OCI-LY1 (cell line): ENCODE measurements at regions not wholly inside any gene's neighbourhood (a gene's known extent, or its start where the extent isn't known, plus 50 kb on each side); places are given as distances from the start of the nearest gene placed in this dataset.
"Not testable (repeated sequence)": the region's sequence is repeated elsewhere in the genome, so short reads cannot be mapped to it uniquely, and the experiment has no call there.

Source experiments
- H2AFZ ChIP-seq: fragments of 200-600 bp; sonication (generic), shearing (Covaris generic); 2 replicates; pipeline ENCODE4 v1.6.0; 2014; ENCODE audit warnings: antibody characterized with exemption, mild to moderate bottlenecking, low read length
- H3F3A ChIP-seq: fragments of 200-600 bp; sonication (generic), shearing (Covaris generic); 2 replicates; pipeline ENCODE4 v1.6.0; 2014; ENCODE audit warnings: mild to moderate bottlenecking, antibody characterized with exemption, low read length, moderate library complexity; ENCODE audit not compliant: insufficient read depth
- H3K27ac ChIP-seq: fragments of 200-600 bp; sonication (generic); 2 replicates; pipeline ENCODE4 v1.5.1; 2014; ENCODE audit warnings: low read length, mixed run types, mild to moderate bottlenecking, low read depth; ENCODE audit not compliant: poor library complexity, severe bottlenecking
- H3K27me3 ChIP-seq: fragments of 200-600 bp; sonication (generic); 2 replicates; pipeline ENCODE4 v1.6.0; 2014; ENCODE audit warnings: antibody characterized with exemption, mild to moderate bottlenecking, low read length, moderate library complexity; ENCODE audit not compliant: insufficient read depth
- H3K36me3 ChIP-seq: fragments of 200-600 bp; sonication (generic); 2 replicates; pipeline ENCODE4 v1.6.1; 2014; ENCODE audit warnings: mild to moderate bottlenecking, antibody characterized with exemption, low read length, moderate library complexity, mixed read lengths; ENCODE audit not compliant: insufficient read depth
- H3K4me1 ChIP-seq: fragments of 200-600 bp; sonication (generic); 2 replicates; pipeline ENCODE4 v1.5.1; 2014; ENCODE audit warnings: mild to moderate bottlenecking, low read length, moderate library complexity; ENCODE audit not compliant: insufficient read depth, severe bottlenecking
- H3K4me2 ChIP-seq: fragments of 200-600 bp; sonication (generic), shearing (Covaris generic); 2 replicates; pipeline ENCODE4 v1.6.1; 2014; ENCODE audit warnings: low read length
- H3K4me3 ChIP-seq: fragments of 200-600 bp; sonication (generic); 2 replicates; pipeline ENCODE4 v1.5.1; 2014; ENCODE audit warnings: low read length, low read depth, mild to moderate bottlenecking, mixed read lengths; ENCODE audit not compliant: poor library complexity, severe bottlenecking
- H3K79me2 ChIP-seq: fragments of 200-600 bp; shearing (Covaris generic); 2 replicates; pipeline ENCODE4 v1.6.1; 2016; ENCODE audit warnings: mixed run types, low read length, mixed read lengths; ENCODE audit not compliant: insufficient read depth
- H3K9ac ChIP-seq: fragments of 200-600 bp; sonication (generic), shearing (Covaris generic); 2 replicates; pipeline ENCODE4 v1.6.1; 2014; ENCODE audit warnings: mild to moderate bottlenecking, low read length, mixed read lengths
- H3K9me2 ChIP-seq: fragments of 200-600 bp; sonication (generic), shearing (Covaris generic); 2 replicates; pipeline ENCODE4 v1.6.1; 2014; ENCODE audit warnings: low read depth, mild to moderate bottlenecking, low read length, mixed read lengths
- H3K9me3 ChIP-seq: fragments of 200-600 bp; shearing (Covaris generic); 2 replicates; pipeline ENCODE4 v1.6.1; 2014; ENCODE audit warnings: low read length, mixed read lengths
- H4K20me1 ChIP-seq: fragments of 200-600 bp; sonication (generic), shearing (Covaris generic); 2 replicates; pipeline ENCODE4 v1.6.0; 2016; ENCODE audit warnings: mild to moderate bottlenecking, low read length; ENCODE audit not compliant: insufficient read depth
- EZH2 ChIP-seq: fragments of 200-600 bp; sonication (generic), shearing (Covaris generic); IDR thresholded peaks from 2 replicates; pipeline ENCODE4 v1.8.0; 2017; ENCODE audit warnings: borderline replicate concordance, mixed run types, mild to moderate bottlenecking, antibody characterized with exemption, low read length, moderate library complexity, mixed read lengths
- TF ChIP-seq, protein P1 (sequence below): fragments of 200-600 bp; sonication (generic), shearing (Covaris generic); IDR thresholded peaks from 2 replicates; pipeline ENCODE4 v1.5.1; 2017; ENCODE audit warnings: mild to moderate bottlenecking, antibody characterized with exemption, low read length, moderate library complexity, mixed read lengths

DNA sequence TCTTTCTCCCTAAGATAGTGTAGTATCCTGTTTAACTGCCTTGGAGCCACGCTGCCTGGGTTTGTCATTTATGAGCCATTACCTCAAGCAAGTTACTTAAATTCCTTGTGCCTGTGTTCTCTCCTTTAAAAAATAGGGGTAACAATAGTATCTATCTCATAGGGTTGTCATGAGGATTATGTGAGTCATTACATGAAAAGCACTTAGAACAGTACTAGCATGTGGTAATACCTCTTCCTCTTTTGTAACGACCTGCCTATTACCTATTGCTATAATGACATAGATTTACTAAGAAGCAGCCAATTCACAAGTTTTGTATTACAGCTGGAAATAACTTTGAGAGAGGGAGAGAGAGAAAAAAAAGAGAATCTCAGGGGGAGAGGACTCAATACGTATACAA, 834.7 kb downstream of the RAPGEF2 start:
- no peak overlapping the region for H3K4me2 ChIP-seq
- no peaks in the 10 kb centered on the region for H3K9me2 ChIP-seq
- no peak for TF ChIP-seq EZH2
- TF ChIP-seq, protein P1, sequence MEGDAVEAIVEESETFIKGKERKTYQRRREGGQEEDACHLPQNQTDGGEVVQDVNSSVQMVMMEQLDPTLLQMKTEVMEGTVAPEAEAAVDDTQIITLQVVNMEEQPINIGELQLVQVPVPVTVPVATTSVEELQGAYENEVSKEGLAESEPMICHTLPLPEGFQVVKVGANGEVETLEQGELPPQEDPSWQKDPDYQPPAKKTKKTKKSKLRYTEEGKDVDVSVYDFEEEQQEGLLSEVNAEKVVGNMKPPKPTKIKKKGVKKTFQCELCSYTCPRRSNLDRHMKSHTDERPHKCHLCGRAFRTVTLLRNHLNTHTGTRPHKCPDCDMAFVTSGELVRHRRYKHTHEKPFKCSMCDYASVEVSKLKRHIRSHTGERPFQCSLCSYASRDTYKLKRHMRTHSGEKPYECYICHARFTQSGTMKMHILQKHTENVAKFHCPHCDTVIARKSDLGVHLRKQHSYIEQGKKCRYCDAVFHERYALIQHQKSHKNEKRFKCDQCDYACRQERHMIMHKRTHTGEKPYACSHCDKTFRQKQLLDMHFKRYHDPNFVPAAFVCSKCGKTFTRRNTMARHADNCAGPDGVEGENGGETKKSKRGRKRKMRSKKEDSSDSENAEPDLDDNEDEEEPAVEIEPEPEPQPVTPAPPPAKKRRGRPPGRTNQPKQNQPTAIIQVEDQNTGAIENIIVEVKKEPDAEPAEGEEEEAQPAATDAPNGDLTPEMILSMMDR: no peak
- H3K4me3 ChIP-seq: no peak overlapping the region
- no peak overlapping the region for H3K27ac ChIP-seq
- no peaks in the 10 kb centered on the region for H3K9me3 ChIP-seq
- no peak overlapping the region for H2AFZ ChIP-seq
- H3K27me3 ChIP-seq: no peaks in the 10 kb centered on the region
- H3K36me3 ChIP-seq: no peaks in the 10 kb centered on the region
- no peaks in the 10 kb centered on the region for H3K79me2 ChIP-seq
- H4K20me1 ChIP-seq: no peaks in the 10 kb centered on the region
- H3F3A ChIP-seq: no peaks in the 10 kb centered on the region
- no peaks in the 10 kb centered on the region for H3K4me1 ChIP-seq
- no peak overlapping the region for H3K9ac ChIP-seq

DNA sequence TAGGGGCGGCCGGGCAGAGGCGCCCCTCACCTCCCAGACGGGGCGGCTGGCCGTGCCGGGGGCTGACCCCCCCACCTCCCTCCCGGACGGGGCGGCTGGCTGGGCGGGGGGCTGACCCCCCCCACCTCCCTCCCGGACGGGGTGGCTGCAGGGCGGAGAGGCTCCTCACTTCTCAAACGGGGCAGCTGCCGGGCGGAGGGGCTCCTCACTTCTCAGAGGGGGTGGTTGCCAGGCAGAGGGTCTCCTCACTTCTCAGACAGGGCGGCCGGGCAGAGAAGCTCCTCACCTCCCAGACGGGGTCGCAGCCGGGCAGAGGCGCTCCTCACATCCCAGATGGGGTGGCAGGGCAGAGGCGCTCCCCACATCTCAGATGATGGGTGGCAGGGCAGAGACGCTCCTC, 836.8 kb downstream of the RAPGEF2 start:
- not testable (repeated sequence) for H3K79me2 ChIP-seq, H4K20me1 ChIP-seq, H3K9ac ChIP-seq, H3K4me2 ChIP-seq, H3K36me3 ChIP-seq, H3K27me3 ChIP-seq, H3K9me3 ChIP-seq, H3K4me3 ChIP-seq, H3K27ac ChIP-seq, H3F3A ChIP-seq, H3K4me1 ChIP-seq, H3K9me2 ChIP-seq, H2AFZ ChIP-seq

DNA sequence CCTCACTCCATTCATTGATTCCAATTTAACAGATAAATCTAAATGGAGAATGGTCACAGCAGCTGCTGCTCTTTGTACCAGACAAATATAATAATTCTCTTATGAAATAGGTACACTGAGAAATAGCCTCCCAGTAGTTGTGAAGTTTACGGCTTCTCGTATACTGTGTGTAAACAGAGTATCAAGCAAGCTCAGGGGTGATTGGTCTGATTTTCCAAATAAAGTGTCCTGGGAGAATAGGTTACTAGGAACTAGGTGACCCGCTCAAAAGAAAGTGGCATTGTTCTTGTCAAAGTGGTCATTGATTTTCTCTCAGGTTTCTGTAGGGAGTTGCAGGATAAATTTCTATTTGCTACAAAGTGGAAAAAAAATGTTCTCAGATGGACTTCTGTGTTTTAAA, 838.2 kb downstream of the RAPGEF2 start:
- H3K27ac ChIP-seq: no peak overlapping the region
- H2AFZ ChIP-seq: no peak overlapping the region
- no peaks in the 10 kb centered on the region for H3K4me1 ChIP-seq
- no peaks in the 10 kb centered on the region for H3K9me3 ChIP-seq
- no peak overlapping the region for H3K4me3 ChIP-seq
- H3K4me2 ChIP-seq: no peak overlapping the region
- H3K27me3 ChIP-seq: no peaks in the 10 kb centered on the region
- no peaks in the 10 kb centered on the region for H3F3A ChIP-seq
- TF ChIP-seq, protein P1: no peak
- TF ChIP-seq EZH2: no peak
- H3K36me3 ChIP-seq: no peaks in the 10 kb centered on the region
- no peaks in the 10 kb centered on the region for H4K20me1 ChIP-seq
- no peak overlapping the region for H3K9ac ChIP-seq
- no peaks in the 10 kb centered on the region for H3K79me2 ChIP-seq
- H3K9me2 ChIP-seq: no peaks in the 10 kb centered on the region

DNA sequence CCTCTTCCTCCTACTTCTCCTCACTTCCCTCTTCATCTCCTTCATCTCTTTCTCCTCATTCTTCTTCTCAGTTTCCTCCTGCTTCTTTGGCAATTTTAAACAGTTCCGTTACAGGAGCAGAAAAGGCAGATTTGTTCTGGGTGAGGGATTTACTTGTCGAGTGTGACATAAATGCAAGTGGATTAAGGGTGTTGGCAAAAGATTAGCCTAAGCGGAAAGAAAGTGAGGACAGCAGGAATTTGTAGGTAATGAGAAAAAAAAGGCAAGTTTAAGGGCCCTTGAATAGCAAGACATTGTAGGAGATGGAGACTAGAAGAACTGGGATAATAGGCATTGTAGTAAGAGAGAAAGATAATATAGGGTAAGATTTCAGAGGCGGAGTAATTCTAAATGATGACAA, 841.6 kb downstream of the RAPGEF2 start:
- Histone ChIP-seq H3K4me1 (no peaks in the 10 kb centered on the region), H3F3A (no peaks in the 10 kb centered on the region), H3K4me3 (no peak overlapping the region), H3K9ac (no peak overlapping the region), H3K9me2 (no peaks in the 10 kb centered on the region), H3K27ac (no peak overlapping the region), H3K27me3 (no peaks in the 10 kb centered on the region), H3K9me3 (no peaks in the 10 kb centered on the region), H2AFZ (no peak overlapping the region), H3K36me3 (no peaks in the 10 kb centered on the region), H3K4me2 (no peak overlapping the region), H3K79me2 (no peaks in the 10 kb centered on the region), H4K20me1 (no peaks in the 10 kb centered on the region)
- no peak for TF ChIP-seq EZH2
- TF ChIP-seq, protein P1: no peak
